DMS153 (cell line): ENCODE measurements at regions not wholly inside any gene's neighbourhood (a gene's known extent, or its start where the extent isn't known, plus 50 kb on each side); places are given as distances from the start of the nearest gene placed in this dataset.

Source experiments
- DNase-seq: peaks from one replicate; lab custom pipeline; 2025; lab: John Stamatoyannopoulos, UW

DNA sequence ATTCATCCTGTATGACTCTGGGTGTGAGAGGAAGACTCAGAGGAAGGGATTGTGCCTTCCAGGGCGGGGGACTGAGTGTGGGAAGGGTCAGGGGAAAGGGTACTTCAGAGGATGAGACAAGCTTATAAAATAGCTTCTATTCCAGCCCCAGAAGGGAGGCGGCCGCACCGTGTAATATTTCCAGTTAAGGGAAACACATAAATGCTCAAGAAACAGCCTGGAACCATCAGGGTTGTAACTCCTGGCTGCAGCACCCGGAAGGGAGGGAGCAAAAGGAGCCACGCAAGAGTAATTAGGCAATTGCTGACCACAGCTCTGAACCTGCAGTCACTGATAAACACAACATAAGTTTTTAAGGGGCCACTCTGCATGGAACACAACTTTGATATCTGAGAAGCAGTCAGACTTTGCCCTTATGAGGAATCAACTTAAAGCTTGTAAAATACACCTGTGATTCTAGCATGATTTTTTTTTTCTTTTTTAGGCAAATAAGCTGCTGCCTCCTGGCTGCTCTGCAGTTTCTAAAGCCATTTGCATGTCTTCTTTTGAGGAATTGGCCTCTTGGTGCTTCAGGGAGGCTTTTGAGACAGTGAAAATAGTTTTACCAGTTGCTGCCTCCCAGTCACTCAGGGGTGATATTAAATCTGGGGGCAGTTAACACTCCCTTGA lies 382.7 kb downstream of the ENC1 start:
- DNase-seq: no peak

- no peak for DNase-seq
These were observed 383.4 kb downstream of the ENC1 start for GRCh38 chr5:74257060-74257527.

DNA sequence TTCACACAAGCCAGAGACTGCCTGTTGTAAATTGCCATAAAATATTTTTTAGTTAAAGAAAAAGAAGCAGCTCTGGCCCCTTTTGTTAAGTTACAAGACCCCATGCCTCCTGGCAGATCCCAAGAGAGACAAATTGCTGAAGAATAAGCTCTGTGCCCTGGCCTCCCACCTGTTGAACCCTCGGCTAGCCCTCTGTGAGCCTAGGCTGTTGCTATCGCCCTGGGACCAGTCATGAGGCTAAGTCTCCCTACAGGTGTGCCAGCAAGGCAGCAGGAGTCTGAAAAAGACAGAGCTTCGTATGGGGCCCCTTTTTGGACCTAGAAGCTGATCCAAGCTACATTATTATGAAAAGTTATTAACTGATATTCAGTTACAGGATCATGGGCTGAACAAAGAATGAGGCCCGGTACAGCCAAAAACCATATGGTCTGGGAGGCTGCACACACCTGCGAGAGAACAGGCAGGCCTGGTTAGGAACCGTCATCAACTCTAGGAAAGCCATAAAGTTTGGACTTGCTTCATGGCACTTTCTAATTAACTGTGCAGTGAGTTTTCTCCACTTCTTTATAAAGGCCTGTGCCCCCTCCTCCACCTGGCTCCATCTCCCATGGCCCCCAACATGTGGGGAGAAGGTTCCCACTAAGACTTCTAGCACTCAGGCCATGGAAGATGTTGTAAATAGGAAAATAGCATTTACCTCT lies 384.7 kb downstream of the ENC1 start:
- no peak for DNase-seq

DNA sequence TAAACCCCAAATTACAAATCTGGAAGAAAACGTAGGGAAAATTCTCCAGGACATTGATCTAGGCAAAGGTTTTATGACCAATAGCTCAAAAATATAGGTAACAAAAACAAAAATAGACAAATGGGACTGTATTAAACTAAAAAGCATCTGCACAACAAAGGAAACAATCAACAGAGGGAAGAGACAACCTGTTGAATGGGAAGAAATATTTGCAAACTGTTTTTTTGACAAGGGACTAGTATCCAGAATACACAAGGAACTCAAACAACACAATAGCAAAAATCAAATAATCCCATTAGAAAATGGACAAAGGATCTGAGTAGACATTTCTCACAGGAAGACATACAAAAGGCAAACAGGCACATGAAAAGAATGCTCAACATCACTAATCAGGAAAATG lies 386.3 kb downstream of the ENC1 start:
- no peak for DNase-seq

DNA sequence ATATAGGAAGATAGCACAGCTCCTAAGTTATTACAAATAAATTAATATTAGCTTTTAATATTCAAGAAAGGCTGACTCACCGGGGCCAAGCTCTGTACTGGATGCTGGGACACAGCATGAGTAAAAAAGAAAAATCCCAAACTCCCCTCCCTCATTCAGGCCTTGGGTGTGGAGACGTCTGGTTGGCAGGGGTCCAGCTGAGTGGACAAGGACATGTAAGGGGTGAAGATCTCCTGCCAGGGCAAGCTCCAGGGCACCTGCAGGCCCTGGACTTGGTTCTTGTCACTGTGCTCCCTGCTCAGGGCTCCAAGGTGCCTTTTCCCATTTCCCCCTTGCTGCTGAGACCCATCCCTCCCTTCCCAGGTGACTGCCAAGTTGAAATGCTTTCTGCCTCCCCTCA lies 388.5 kb downstream of the ENC1 start:
- no peak for DNase-seq

DNA sequence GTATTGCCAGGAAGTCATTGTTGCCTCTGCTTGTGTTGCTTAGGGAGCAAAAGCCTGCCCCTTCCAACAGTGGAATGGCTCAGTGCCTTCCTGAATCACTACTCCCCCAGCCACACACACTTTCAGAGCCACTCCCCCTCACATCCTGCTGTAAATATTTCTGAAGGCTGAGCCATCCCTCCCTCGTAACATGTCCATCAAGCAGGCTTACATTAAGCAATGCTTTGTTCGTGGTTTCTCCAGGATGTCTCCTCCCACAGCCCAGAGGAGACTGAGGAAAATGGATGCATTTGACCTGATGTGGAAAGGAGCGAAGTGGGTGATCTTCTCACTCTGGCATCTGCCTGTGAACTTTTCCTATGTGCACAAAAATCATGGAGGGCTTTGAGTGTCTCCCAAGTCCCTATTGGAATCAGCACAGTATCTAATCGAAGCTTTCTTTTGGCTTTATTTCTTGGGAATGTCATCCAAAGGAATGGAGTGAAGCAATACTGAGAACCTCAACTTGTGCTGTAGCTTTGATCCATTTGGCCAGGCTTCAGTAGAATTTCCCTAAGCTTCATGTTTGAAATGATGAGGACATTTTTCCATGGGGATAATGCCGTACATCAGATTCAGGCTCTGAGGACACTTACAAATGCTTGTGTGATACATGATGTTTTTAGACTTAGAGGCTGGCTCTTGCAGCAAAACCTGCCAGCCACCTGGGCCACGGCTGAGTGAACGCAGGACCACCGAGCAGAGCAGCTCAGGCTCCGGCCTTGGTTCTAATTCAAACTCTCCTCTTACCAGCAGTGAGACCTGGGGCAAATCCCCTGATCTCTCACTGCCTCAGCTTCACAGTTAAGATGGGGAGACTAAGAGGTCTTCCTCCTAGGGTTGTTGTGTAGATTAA lies 389.1 kb downstream of the ENC1 start:
- peak; percentile 63 for DNase-seq

GRCh38 chr5:74250304-74251102 lies 390.0 kb downstream of the ENC1 start:
- no peak for DNase-seq

- no peak for DNase-seq
These were observed 392.0 kb downstream of the ENC1 start for GRCh38 chr5:74248576-74248975.

DNA sequence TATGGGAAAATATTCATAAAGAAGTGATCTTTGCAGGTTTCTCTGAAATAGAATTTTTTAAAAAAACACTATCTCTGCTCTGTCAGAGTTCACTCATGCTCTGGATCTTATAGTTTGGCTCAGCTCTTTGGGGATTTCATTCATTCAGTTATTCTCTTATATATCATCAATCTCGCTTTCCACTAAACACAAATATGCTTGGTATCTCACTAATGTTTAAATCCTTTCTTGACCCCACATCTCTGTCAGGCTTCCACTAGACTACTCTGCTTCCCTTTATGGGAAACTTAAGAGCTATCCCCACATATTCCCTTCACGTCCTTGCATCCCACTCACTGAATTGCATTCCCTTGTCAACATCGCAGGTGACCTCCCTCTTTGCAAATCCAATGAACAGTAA lies 396.1 kb downstream of the ENC1 start:
- DNase-seq: no peak

DNA sequence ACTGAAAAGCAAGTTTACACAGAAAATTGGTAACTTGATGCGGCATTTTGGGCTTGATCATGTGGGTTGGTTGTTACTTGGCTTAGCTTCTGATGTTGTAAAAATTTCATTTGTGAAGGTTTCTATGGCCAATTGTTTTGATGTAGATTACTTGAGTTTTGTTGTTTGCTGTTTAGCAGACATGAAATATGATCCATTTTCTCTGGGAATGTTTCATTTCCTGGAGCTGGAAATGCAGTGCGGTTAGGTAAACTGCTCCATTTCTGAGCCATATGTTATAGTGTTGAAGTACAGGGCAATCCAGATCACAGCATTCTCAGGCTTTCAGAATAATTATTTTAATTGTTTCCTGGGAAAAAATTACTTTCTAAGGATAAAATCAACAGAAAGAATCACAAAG lies 396.9 kb downstream of the ENC1 start:
- DNase-seq: no peak

GRCh38 chr5:74242516-74242915 lies 398.0 kb downstream of the ENC1 start:
- no peak for DNase-seq

- DNase-seq: no peak
These were observed 398.8 kb downstream of the ENC1 start for GRCh38 chr5:74241751-74242140.

GRCh38 chr5:74240783-74241750 lies 399.5 kb downstream of the ENC1 start:
- DNase-seq: no peak

DNA sequence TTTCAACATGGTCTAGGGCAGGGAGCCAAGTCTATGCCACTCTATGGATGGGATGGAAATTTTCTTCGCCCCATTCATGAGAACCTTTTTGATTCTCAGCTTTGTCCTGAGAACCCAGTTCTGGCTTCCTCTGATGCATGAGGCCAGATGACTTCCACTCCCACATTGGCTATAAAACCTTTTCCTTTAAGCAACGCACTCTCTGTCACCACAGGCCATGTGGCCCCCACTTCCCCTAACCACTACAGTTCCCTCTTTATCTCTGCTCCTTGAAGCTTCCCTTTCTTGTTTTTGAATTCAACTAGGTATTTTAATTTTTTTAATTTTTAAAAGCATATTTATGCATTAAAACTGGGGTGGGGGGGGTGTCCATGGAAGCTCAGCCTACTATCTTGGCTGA lies 401.3 kb downstream of the ENC1 start:
- DNase-seq: no peak

DNA sequence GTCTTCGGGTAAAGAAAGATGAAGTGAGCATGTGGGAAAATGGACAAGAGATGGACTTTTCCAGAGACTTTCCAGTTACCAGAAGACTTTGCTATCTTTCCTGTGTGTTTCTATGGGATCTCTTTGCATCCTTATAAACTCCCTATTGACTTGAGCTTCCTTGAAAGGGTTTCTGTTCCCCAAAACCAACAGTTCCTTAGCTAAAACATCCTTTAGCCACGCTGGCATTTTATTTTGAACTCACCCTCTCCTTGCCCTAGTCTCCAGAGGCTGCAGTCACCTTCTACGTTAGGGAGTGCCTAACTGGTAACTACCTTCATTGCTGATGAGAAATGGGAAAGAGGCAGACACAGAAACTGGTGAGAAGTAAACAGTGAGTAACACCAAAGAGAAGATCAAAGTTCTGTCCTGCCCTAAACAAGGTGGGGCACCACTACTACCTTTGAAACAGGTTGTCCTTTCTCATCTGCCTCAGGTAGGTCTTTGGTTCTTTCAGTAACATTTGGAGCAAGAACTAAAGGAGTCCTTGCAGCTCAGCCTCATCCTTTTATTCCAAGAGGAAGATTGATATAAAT lies 402.9 kb downstream of the ENC1 start:
- DNase-seq: no peak

DNA sequence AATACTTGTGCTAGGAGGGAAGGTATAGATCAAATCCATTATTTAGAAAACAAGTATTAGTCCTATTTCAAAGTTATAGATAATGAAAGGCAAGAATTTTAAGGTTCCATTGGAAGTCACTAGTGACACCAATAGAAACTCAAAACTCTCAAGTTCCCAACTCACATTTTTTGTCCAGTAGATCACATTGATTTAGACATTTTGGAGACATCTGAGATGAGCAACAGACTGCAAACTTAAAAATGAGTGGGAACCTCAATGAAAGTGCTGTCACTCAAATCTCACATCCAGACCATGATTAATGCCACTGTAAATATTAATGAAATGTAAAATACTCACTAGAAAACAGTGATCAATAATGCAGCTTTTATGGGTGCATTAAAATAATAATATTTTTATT lies 405.0 kb downstream of the ENC1 start:
- no peak for DNase-seq

- DNase-seq: no peak
These were observed 407.0 kb downstream of the ENC1 start for GRCh38 chr5:74233571-74233970.

- no peak for DNase-seq
These were observed 407.4 kb downstream of the ENC1 start for GRCh38 chr5:74233091-74233490.

GRCh38 chr5:74232276-74232675 lies 408.3 kb downstream of the ENC1 start:
- DNase-seq: no peak

- DNase-seq: no peak
These were observed 408.8 kb downstream of the ENC1 start for GRCh38 chr5:74231697-74232096.
